H1 (cell line): ENCODE measurements at regions not wholly inside any gene's neighbourhood (a gene's known extent, or its start where the extent isn't known, plus 50 kb on each side); places are given as distances from the start of the nearest gene placed in this dataset.

Experiments used
- ATF2 ChIP-seq: IDR thresholded peaks from 2 replicates; pipeline ENCODE4 v1.6.1; 2012; ENCODE audit warnings: low read length, inconsistent platforms

- TF ChIP-seq ATF2 = no peak
Observed at GRCh38 chr5:116661419-116661818, 86.8 kb upstream of the SEMA6A start (continued).
